NCI-H524 (cell line): ENCODE measurements at regions not wholly inside any gene's neighbourhood (a gene's known extent, or its start where the extent isn't known, plus 50 kb on each side); places are given as distances from the start of the nearest gene placed in this dataset.

Source experiments
- DNase-seq, 2 experiments: peaks; one replicate each; lab custom pipeline; 2025; lab: John Stamatoyannopoulos, UW

DNA sequence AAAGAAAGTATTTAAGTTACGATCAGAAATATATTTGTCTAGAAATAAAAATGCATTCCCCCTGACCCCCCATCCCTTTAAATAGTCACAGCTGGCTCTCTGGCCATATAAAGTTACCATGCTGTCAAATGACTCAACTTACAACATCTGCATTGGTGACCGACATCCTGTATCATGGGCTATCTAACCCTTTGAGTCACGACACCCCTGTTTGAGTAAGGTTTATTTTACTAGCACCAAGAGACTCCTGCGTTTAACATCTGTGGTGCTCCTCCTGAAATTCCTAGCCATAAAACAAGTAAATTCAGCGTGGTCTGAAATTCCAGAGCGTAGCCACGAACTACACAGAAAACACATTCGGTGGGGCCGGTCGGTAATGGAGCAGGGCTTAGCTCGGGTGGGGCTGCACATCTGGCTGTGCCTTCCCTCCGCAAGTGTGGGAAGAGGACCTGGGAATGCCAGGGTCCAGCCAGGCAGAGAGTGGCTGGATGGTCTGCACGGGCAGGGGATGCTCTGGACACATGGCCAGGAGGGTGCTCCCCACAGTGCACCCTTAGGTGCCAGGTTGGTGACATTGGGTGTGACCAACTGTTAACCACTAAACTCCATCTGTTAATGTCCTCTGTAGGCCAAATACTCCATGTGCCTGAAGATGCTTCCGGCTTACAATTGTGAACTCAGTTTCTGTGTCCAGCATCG is 53.0 kb upstream of the CLDN14 start:
- no peak for DNase-seq

DNA sequence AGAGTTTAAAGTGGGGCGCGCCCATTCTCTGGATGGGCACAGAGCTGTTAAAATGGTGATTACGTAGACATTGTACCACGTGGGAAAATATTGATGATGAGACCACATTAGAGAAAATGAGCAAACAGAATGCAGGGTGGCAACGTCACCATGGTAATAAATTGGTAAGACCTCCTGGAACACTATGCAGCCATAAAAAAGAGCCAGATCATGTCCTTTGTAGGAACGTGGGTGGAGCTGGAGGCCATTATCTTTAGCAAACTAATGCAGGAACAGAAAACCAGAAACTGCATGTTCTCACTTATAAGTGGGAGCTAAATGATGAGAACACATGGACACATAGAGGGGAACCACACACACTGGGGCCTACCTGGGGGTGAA is 53.5 kb upstream of the CLDN14 start:
- no peak for DNase-seq

DNA sequence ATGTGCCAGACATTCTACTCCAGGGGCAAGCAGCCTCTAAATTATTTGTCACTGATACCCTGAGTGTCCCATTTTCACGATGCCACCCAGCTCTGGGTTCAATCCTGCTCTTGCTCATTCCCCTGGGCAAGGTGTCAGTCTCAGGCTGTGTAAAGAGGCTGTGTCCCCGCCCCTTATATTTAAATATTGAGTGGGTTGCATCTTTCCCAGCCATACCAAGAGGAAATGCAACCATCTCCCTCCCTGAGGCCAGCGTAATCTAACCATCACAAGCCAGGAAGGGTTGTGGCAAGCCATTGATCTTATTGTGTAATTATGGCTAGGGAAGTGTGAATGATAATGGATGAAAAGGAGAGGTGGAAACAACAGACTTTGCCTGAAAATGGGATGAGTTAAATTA is 54.7 kb upstream of the CLDN14 start:
- DNase-seq, result no peak

DNA sequence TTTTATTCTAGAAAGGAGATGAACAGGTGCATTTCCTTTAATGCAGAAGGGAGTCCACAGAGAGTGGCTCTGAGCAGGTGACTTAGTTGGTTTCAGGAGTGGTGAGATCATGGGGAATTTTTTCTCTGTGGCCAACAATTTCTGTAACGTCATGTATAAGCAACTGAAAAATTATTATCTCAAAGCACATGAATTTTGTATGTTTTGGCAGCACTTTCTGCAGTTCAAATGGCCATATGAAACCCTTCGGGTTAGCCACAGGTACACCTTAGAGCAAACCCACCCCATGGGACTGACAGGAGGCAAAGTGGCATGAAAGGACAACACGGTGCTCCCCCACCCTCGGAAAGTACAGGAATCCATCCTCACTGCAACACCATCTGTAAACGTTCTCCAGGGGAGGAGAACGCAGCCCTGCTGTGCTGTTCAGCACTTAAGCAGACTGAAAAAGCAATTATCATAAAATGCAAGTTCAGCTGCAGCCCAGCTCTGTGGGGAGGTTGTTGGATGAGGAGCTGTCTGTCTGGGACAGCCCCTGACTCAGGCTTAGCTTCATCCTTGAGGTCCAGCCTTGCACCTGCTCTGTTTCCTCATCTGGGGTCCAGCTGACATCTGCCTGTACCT is 55.8 kb upstream of the CLDN14 start:
- DNase-seq, result peak in 1 of 2 experiments; percentile 62

DNA sequence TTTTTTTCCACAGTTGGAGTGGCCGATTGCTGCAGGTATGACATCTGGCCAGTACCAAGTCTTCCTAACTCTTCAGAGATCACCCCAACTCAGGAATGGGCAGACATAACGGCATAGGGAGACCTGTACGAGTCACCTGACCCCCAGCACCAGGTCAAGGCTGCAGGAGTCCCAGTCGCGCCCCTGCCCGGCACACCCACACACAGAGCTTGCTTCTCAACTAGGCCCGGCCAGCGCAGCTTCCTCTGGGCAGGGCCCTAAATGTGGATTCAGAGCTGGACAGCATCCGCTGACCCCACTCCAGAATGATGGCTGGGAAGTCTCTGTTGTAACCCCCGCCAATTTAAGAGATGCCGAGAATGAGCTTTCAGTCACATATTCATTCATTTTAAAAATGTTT is 58.8 kb upstream of the CLDN14 start:
- DNase-seq, result no peak

DNA sequence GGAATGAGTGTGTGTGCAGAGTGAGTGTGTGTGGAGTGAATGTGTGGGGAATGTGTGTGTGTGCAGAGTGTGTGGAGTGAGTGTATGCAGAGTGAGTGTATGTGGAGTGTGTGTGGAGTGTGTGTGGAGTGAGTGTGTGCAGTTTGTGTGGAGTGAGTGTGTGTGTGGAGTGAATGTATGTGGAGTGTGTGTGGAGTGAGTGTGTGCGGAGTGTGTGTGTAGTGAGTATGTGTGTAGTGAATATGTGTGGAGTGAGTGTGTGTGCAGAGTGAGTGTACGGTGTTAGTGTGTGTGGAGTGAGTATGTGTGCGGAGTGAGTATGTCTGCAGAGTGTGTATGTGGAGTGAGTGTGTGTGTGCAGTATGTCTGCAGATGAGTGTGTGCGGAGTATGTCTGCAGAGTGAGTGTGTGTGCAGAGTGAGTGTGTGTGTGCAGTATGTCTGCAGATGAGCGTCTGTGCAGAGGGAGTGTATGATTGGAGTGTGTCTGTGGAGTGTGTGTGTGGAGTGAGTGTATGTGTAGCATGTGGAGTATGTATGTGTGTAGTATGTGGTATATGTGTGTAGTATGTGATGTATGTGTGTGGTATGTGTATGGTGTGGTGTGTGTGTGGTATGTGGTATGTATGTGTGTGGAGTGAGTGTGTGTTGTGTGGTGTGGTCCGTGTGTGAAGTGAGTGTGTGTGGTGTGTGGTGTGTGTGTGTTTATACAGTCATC is 59.7 kb upstream of the CLDN14 start:
- DNase-seq, result no peak

DNA sequence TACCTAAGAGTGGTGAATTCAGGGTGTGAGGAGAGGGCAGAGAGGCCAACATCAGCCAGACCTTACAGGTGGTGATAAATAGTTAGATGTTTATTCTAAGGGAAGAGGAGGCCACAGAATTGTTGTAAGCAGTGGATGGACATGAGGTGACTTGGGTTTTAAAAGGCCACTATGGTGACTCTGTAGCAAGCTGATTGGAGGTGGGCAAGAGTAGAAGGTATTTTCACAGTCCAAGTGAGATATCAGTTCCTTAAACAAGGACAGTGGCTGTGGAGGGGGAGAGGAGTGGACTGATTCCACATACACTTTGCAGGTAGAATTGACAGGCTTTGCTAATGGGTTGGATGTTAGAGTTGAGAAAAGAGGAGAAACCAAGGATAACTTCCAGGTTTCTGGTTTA is 60.8 kb upstream of the CLDN14 start:
- no peak for DNase-seq

DNA sequence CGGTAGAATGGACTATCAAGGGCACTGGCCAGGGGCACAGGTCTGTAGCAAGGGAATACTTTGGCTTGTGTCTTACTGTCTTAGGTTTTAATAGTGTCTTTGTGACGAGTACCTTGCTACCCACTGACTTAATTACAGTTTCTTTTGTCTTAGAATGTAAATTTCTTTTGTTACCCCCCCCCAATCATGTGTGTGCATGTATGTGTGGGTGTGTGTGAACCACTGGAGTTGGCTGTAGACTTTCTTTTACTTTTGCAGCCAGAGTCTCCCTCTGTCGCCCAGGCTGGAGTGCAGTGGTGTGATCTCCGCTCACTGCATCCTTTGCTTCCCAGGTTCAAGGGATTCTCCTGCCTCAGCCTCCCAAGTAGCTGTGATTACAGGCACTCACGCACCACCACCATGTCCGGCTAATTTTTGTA is 61.8 kb upstream of the CLDN14 start:
- DNase-seq, result no peak

DNA sequence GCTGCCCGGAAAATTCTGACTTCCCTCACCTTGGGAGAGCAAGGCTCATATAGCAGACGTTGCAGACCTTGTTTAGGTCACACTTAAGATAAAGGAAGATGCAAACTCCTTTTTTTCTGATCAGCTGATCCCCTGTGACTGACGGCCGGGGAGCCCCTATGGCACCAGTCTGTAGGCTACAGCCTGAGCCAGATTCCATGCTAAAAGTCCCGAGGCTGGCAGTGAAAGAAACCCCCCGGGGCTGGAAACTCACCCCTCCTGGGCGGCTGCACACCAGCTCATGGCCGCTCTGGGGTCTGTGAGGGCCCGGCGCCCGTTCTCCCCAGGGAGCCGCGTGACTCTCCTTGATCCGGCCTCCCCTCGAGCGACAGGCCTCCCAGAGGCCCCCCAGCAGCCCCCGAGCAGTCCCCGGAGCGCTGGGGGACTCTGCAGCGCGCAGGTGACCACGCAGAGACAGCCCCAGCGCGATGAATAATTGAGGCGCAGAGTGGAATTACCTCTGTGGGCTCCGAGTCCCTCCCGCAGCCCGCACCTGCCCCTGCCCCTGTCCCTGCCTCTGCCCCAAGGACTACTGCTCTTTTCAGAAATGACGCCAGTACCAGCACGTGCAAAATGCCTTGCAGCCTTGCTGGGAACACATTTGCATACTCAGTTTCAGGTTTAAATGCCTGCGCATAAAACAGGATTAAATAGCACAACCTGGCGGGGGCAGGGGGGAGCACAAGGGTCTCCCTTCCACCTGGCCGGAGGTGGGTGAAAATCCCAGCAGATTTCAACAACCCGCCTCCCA is 62.6 kb upstream of the CLDN14 start:
- peak in 1 of 2 experiments; percentile 42 for DNase-seq

DNA sequence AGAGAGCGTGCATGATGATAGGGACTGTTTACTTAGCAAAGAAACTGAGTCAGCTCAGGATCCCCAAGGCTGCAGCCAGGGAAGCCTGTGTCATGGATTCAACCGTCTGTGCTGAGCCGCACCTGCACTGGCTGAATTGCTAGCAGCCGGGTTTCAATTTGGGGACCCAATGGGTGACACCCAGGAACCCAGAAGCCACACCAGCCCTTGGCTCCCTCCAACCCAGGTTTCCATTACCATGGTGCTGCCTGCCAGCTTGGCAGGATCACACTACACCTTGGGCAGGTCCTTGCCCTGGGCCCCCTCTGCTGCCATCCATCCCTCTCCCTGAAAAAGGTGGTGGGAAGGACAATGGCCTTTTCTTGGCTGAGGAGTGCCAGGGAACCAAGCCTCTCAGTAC is 64.0 kb upstream of the CLDN14 start:
- no peak for DNase-seq

DNA sequence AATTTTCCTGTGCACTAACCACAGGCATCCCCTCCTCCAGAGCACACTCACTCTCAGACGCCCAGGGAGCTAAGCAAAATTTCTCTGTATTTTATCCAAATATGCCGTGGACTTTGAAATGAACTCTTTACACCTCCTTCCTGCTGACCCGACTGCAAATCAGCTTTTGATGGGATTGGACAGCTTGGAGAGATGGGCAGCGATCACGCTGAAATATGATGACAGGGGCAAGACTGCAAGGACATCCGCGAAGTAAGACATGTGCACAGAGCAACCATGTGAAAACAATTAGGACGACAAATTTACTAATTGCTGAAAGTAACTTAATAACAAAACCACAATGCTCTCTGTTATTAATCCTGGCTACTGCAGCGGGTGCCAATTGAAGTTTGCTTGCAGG is 64.6 kb upstream of the CLDN14 start:
- no peak for DNase-seq

DNA sequence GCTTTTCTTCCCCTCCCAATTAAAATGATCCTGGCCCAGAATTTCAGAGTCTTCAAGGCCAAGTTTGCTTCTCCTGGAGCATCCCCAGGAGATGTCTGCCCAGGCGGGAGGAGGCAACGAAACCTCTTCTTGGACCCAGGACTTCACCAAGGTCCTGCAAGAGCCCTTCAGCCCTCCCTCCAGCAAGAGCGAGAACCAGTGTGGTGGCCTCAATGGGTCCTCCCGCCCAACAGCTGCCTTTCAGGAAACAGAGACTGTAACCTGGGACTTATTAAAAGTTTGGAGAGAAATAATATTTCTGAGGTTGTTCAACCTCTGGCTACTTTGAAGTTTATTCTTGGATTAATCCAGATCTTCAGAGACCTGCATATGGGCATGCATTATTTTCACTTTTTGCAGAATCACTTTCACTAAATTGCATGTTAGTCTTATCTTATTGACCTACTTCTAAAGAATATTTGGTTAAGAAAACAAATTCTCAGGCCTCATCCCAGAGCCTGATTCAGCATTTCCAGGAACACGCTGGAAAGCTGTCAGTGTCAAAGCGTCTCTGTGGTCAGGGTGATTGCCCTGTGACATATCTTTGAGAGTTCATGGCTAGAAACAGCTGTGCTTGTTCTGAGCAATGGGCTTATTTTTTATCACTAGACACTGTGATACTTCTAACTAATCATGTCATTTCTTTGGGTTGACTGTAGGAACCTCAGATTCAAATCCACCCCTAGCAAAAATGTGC is 66.0 kb upstream of the CLDN14 start:
- DNase-seq, result no peak

DNA sequence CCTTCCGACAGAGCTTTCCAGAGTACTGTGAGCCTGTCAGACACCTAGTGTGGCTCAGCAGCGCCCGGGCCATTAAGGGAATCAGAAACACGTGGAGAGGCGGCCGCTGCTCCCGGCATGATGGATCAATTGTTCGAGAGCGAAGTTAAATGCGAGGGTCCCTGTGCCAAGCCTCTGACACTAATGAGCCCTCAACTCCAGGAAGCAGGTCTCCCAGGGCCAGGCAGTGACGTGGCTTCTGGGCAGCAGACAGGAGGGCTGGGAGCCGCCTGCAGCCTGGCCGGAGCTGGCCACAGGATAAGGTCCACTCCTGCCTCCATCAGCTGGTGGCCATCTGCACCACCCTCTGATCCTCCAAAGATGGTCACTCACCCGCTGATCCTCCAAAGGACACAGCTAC is 67.5 kb upstream of the CLDN14 start:
- no peak for DNase-seq

DNA sequence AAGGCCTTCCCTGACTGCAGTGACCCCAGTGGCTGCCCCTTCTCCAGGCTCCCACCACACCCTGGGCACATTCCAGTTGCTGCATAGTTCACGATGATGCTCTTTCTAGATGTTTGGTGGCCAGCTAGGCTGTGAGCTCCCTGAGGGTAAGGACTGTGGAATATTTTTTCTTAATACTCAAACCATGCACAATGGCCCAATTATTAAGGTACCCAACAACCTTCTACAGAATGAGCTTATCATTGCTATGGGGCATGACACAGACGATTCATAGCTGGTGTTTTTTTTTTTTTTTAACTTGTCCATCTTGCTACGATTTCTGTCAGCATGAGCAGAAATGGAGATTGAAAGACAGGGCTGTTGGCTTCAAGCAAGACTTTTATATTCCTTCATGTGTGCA is 68.9 kb upstream of the CLDN14 start:
- DNase-seq, result no peak

DNA sequence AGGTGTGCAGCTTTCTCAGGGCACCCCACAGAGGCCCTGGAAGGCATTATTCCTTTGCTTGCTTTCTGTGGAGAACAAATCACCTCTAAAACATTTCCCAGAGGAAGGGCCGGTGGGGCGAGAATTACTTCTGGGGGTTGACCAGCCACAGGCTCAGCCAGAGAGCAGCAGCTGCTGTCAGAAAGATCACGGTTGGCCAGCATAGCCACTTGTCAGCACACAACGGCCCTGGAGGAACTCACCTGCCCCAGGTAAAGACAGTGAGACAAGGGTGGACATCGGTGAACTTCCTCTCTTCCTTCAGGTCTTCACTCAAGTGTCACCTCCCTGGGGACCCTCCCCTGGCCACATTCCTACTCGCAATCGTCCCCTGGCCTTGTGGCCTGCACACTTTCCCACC is 69.5 kb upstream of the CLDN14 start:
- DNase-seq, result no peak

DNA sequence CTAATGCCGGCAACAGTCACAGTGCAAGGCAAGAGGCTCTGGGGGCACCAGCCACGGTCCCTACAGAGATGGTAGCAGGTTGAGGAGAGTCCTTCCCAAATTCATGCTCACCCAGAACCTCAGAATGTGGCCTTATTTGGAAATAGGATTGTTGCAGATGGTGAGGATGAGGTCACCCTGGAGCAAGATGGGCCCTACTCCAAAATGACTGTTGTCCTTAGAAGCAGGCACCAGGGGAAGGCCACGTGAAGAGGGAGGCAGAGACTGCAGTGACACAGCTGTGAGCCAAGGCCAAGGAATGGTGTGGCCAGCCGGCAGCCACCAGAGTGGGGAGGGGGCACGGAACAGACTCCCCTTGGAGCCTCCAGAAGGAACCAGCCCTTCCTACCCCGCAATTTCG is 70.8 kb upstream of the CLDN14 start:
- DNase-seq, result no peak

DNA sequence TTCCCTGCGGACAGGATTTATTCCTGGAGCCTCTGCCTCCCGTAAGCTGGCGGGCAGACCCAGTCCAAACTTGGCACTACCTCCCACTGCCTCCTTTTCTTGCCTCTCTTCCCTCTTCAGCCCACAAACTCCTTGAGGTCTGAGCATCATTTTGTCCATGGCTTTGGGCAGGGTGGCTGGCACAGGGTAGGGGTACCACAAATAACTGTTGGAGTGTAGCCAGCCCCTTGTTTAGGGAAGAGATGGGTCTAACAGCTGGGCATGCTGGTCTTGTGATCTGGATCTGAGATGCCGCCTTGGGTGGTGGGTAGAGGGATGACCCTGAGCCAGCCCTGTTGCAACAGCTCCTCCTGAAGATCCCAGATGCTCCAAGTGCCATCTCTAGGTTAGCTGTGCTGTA is 71.4 kb upstream of the CLDN14 start:
- DNase-seq, result no peak

DNA sequence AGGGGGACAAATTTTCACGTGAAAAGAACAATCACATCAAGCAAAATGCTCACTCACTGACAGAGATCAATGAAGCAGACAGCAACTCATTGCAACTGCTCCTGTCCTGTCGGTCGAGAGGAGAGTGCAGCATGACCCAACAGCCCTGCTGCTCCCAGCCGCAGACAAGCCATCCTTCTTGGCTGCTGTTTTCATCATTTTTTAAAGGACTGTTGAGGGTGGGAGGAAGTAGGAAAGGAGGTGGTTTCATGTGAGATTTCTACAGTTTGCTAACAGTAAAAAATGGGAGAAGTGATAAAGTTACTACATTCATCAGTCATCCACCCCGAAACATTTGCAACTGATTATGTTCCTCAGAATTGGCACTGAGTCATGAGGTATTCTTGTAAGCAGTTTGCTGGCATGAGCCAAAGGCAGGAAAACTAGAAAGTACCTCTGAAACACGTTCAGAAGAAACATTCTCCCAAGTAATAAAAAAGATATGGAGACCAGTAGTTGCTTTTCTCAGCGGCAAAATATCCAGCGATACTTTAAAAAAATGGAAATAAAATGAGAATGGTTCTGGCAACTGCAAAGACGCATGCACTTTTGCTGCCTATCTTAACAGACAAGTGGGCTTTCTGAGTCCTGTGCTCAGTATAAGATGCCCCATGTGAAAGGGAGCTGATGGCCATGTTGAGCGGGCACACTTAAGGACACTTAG is 72.0 kb upstream of the CLDN14 start:
- no peak for DNase-seq

DNA sequence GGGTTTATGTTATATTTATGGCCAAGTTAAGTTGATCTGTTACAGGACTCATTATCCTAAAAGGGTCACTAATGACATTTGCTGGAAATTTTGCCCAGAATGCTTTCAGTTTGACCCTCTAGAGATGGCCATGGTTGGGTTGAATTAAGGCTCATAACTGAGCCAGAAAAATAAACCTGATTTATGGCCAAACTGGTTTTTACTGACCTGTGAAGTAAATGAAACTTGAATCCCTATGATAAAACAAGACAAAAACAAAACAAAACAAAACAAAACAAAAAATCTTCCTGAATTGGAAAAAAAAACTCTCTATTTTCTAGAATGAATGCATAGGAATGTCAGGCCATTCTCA is 72.5 kb upstream of the CLDN14 start:
- no peak for DNase-seq

DNA sequence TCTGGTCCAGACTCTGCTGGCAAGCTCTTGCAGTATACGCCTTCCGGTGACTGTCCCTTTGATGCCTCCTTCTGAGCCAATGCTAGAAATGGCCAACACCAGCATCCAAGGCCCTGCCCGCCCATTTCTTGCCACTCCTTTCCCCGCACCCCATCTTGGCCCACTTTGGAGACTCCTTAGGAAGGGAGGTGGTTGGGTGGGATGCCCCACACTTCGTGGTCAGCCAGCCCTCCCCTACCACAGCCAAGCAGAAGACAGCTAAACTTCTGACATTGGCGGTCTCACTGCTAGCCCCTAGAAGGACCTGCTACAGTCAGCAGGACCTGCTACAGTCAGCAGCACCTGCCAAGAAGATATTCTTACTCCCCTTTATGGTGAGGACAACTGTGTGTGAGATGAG is 73.5 kb upstream of the CLDN14 start:
- no peak for DNase-seq

DNA sequence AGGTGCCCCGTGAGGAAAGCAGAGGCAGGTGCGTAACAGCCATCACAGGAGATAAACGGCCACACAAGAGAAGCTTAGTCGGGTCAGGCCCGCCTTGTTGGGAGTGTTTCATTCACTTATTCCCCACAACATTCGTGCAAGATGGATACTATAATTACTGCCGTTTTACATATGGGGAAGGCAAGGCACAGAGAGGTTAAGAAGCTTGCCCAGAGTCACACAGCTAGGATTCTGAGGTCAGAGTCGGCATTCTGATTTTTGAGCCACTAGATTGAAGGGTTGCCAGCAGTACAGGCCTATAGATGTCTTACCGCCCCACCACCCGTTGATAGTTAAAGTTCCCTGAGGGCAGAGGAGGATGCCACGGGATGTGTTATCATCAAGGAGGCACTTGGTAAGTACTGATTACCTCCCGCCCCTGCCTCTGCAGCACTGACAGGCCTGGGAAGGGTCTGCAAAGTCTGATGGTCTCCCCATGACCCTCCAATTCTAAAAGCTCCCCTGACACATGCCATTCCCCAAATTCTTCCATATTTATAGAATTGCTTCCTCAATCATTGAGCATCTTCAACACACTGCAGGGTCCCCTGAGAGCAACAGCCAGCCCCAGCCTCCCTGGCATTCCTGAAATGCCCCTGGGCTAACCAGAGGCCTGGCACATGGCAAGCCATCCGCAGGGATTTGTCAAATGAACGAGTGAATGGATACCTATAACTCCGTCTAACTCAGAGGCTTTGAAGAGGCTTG is 74.7 kb upstream of the CLDN14 start:
- no peak for DNase-seq
